Stimulated activated CD4-positive, alpha-beta T cell treated with anti-CD3 and anti-CD28 coated beads, Interleukin-12 subunit alpha, Interleukin-12 subunit beta, amount 100 ng/mL, for 4 hours (primary cell): ENCODE measurements at regions not wholly inside any gene's neighbourhood (a gene's known extent, or its start where the extent isn't known, plus 50 kb on each side); places are given as distances from the start of the nearest gene placed in this dataset.
"Not testable (repeated sequence)": the region's sequence is repeated elsewhere in the genome, so short reads cannot be mapped to it uniquely, and the experiment has no call there.

ENCODE experiments used
- DNase-seq: peaks from one replicate; pipeline ENCODE4 v3.0.0-alpha.2; 2020

DNA sequence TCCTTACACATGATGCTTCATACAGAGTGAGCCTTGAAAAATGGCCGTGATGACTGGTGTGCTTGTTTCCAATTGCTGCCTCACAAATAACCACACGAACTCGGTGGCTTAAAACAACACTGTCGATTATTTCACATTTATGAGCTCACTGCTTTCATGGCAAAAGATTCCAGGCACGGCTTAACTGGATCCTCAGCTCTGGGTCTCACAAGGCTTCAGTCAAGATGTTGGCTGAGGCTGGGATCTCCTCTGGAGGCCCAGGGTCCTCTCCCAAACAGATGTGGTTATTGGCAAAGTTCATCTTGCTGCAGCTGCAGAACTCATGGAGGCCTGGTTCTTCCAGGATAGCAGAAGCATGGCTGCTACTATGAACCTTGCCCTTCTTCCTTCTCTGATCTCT is 144.6 kb downstream of the TFAP2C start:
- DNase-seq: no peak

DNA sequence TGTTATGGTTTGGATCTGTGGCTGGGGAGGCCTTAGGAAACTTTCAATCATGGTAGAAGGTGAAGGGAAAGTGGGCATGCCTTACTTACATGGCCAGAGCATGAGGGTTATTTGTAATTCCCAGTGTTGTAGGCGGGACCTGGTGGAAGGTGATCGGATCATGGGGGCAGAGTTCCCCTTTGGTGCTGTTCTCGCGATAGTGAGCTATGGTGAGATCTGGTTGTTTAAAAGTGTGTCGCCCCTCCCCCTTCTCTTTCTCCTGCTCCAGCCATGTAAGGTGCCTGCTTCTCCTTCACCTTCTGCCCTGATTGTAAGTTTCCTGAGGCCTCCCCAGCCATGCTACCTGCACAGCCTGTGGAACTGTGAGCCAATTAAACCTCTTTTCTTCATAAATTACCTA is 145.8 kb downstream of the TFAP2C start:
- no peak for DNase-seq

DNA sequence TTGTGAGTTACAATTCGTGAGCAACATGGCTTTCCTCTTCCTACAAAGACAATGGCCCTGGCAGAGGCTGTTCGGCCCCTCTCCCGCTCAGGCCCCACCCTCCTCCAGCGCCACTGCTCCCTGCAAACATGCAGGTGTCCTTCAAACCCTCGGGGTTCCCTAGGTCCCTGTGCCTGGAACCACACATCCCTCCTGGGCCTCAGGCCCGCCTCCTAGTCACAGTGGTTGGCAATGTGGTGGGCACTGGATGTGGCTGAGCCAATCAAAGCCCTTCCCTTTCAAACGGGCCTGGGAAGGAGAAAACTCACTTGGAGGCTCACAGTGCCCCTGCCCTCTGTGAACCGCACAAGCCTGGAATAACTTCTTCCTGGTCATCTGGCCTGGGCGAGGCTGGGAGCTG is 147.2 kb downstream of the TFAP2C start:
- no peak for DNase-seq

- DNase-seq: no peak
Observed at GRCh38 chr20:56778765-56779195, 149.7 kb downstream of the TFAP2C start.

- DNase-seq: no peak
Observed at GRCh38 chr20:56779452-56780143, 150.5 kb downstream of the TFAP2C start.

GRCh38 chr20:56780266-56780665 is 151.2 kb downstream of the TFAP2C start:
- DNase-seq: no peak

- no peak for DNase-seq
Observed at GRCh38 chr20:56781108-56781739, 152.1 kb downstream of the TFAP2C start.

- DNase-seq: not testable (repeated sequence)
Observed at GRCh38 chr20:56781987-56782560, 153.0 kb downstream of the TFAP2C start.

DNA sequence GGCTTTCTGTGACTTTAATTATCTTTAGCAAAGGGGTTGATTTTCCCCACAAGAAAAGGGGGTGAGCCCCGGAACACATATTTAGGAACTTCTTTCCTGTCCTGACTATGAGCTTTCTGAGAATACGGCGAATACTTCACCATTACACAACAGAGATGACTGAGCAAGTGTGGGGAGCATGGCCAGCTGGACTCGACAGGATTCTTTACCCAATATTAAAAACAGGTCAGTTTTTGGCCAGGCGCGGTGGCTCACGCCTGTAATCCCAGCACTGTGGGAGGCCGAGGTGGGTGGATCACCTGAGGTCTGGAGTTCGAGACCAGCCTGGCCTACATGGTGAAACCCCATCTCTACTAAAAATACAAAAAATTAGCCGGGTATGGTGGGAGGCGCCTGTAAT is 153.7 kb downstream of the TFAP2C start:
- DNase-seq: not testable (repeated sequence)

GRCh38 chr20:56783826-56784225 is 154.7 kb downstream of the TFAP2C start:
- DNase-seq: no peak

DNA sequence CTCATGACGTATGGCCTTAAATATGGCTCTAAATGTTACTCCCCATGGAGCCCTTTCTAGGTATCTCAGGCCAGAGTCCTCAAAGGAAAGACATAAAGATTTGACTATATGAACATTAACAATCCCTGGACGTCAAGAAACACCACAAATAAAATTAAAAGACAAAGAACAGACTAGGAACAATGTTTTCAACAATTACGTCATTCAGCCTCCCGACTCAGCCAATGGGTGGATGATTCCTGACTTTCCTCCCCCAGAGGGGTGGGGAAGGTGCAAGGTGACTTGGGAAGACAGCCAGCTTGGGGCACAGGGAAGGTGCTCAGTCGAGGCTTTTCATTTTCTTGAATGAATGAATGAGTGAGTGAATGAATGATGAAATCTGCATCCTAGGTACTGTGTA is 157.4 kb downstream of the TFAP2C start:
- no peak for DNase-seq

GRCh38 chr20:56788041-56788670 is 159.1 kb downstream of the TFAP2C start:
- no peak for DNase-seq

DNA sequence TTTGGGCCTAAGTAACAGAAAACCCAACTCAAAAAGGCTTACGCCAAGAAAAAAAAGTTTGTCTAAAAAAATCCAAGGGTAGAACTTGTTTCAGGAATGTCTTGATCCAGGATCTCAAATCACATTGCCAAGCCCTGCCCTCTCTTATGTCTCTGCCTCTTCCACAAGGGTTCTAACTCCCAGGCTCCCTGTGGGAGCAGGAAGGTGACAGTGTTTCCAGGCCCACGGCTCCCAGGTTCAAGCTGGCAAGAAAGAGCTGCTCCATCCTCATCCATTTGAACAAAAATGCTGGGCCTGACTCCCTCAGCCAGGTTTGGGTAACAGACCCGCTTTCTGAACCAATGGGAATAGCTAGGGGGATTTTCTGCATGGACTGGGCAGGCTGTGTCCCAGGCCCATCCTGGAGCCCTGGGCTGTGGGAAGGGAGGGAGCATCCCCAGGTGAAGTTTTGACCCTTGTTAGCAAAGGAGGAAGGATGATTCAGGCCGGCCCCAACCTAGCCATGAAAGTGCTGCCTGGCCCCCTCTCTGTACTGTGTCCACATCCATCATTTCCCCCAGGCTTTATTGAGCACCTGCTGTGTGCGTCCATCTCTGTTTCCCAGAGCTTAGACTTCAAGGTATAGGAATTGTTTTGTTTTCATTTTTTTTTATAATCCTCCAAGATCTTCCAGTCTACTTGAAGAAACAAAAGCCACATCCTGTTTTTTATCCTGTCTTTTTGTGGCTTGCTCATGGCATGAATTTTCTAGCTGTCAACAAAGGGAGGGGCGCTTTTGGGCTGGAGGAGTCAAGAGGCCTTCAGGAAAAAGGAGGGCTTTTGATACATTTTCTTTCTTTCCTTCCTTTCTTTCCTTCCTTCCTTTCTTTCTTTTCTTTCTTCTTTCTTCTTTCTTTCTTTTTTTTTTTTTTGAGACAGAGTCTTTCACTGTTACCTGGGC is 159.8 kb downstream of the TFAP2C start:
- no peak for DNase-seq

GRCh38 chr20:56793916-56794315 is 164.8 kb downstream of the TFAP2C start:
- DNase-seq: no peak

DNA sequence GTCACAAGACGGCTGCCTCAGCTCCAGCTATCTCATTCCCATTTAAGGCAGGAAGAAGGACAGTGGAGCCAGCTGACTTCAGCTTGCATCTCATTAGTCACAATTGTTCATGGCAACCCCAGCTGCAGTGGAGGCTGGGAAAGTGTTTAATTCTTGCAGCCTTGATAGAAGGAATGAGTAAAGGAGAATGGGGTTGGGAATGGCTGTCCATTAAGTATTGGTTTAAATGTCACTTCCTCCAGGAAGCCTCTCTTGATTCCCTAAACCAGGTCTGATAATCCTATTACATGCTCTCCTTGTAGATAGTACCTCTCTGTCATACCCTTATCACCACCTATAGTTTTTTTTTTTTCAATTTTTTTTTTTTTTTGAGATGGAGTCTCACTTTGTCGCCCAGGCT is 166.4 kb downstream of the TFAP2C start:
- no peak for DNase-seq

GRCh38 chr20:56796345-56796744 is 167.2 kb downstream of the TFAP2C start:
- no peak for DNase-seq

- no peak for DNase-seq
Observed at GRCh38 chr20:56797023-56797422, 167.9 kb downstream of the TFAP2C start.

GRCh38 chr20:56798634-56799033 is 169.5 kb downstream of the TFAP2C start:
- no peak for DNase-seq

DNA sequence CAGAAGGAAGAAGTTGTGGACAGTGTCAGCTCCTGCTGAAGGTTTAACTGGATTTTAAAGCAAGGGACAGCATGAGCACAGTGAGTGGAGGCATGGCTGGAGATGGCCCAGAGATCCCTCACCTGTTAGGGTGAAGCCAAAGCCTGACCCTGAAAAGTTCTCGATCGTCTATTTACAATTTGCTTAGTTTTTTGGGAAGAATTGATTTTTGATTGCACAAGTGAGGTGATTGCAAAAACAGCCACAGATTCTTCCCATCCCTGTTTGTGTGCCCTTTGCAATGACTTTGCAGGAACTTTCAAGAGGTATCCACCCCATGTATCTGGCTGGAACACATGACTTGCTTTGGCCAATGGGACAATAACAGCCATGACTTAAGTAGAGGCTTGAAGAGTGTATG is 170.1 kb downstream of the TFAP2C start:
- no peak for DNase-seq

DNA sequence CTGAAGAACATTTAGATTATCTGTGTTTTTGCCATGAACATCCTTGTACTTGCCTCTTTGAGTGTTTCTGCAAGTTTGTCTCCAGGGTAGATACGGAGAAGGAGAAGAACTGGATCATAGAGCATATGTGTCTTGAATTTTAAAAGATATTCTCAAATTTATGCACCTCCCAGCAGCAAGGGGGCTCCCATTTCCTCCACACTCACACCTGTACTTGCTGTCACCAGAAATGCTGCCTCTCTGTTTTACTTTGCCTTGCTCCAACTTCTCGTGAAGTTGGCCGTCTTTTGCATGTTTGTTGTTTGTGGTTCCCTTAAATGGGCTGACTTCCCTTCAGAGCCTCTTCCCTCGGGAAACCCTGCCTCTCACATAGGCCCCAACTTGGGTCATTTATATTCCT is 171.0 kb downstream of the TFAP2C start:
- DNase-seq: no peak

- DNase-seq: no peak
Observed at GRCh38 chr20:56801971-56802755, 173.1 kb downstream of the TFAP2C start.

DNA sequence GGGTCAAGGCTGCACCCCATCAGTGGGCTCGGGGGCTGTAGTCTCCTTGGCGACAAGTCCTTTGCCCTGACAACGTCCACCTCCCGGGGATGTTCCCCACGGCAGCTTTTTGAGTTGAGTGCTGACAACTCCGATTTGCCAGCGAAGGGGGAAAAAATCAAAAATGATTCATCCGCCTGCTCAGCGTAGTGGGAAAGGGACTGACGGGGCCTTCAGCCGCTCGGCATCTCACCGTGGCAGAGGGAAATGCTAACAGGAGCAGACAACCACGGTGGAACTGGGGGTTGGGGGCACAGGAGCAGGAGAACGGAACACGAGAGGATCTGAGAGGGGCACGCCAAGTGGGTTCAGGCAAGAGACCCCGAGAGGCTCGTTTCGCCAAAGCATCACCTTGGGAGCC is 173.7 kb downstream of the TFAP2C start:
- no peak for DNase-seq
